GM18868 (cell line): ENCODE measurements at regions not wholly inside any gene's neighbourhood (a gene's known extent, or its start where the extent isn't known, plus 50 kb on each side); places are given as distances from the start of the nearest gene placed in this dataset.

Source experiments
- ATAC-seq: cut with Tn5 transposase; IDR thresholded peaks from one replicate; pipeline ENCODE4 v1.9.1; 2021; ENCODE audit warnings: mild to moderate bottlenecking, moderate library complexity; ENCODE audit not compliant: unreplicated experiment

DNA sequence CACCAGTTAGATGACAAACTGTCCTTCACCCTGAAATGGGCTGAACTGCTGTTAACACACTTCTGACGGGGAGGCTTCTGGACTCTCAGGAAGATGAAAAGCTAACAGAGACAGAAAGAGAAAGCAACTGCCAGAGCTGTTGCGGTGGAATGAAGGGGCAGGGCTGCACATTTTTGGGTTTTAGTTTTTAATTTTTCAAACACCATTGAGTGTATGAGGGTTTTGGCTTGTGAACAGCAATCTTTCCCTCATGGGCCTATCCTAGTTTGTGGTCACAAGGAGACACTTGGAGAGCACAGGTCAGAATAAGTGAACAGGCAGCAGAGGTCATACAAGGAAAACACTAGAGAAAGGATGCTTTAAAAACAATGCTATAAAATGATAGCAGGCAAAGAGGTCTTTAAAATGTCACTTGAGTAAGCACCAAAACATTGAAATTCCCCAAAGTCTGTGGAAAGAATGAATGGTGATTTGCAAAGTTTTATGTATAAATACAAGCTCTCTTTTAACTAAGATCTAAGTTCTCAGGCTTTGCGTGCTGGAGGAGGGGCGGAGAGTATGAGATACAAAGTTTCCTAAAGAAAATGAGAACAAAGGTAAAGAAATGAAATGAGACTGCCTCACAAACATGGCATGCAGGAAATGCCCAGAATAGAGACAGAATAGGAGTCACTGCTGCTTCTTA lies 101.4 kb upstream of the GLI3 start:
- ATAC-seq, result no peak

DNA sequence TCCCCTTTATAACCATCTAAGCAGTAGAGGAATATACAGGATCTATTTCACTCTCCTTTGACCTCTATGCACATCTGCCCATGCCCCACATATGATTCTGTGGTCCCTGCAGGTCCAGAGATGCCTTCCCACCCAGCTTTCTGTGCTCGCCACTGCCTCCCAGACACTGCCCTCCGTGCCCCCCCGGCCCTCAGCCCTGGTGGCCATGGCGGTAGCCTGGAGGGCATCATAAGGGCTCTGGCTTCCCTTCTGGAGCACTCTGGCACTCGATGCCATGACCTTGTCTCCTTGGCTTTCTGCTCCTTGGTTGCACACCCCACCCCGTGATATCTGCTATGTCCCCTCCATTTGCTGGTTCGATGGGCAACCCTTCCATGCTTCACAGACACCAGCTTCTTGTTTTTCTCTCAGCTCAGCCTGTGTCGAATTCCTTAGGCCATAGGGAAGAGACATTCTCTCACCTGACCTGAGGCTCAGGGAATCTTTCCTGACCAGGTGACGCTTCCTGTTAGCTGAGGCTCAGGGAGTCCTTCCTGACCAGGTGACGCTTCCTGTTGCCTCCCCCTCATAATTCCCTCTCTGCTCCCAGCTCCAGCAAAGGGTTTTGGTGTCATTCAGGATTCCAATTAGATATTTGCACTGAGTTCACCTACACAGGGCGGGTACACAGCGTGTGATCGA lies 100.4 kb upstream of the GLI3 start:
- ATAC-seq, result no peak

DNA sequence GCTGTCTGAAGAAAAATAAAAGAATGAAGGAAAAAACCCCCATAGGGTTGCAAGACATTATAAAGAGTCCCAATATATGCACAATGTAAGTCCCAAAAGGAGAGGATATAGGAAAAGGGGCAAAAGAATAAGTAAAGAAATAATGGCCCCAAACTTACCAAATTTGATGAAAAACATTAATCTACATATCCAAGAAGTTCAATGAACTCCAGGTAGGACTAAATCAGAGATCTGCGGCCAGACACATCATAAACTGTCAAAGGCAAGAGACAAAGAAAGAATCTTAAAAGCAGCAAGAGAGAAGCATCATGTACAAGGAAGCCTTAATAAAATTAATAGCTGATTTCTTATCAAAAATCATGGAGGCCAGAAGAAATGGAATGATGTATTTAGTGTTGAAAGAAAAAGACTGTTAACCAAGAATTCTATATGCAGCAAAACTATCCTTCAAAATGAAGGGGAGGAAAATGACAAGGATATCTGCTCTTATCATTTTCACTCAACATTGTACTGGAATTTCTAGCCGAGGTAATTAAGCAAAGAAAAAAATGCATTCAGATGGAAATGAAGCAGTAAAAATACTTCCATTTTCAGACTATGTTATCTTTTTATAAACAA lies 95.7 kb upstream of the GLI3 start:
- ATAC-seq, result no peak

DNA sequence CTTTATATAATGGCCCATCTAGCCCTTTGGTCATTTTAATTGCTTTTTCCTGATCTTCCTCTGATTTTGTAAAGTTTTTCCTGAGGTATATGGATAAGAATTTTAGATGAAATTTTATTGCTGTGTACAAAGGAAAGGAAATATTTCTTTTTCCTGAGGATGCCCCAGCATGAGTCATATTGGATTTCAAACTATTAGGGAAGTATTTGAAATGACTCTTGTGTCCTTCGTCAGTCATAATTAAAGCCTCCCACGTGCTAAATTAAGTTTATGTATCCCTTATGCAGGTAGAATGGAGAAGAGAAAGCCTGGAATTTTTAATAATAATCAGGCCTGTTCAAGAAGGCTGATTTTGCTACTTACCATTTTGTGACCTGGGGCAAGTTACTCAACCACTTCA lies 82.6 kb upstream of the GLI3 start:
- no peak for ATAC-seq

DNA sequence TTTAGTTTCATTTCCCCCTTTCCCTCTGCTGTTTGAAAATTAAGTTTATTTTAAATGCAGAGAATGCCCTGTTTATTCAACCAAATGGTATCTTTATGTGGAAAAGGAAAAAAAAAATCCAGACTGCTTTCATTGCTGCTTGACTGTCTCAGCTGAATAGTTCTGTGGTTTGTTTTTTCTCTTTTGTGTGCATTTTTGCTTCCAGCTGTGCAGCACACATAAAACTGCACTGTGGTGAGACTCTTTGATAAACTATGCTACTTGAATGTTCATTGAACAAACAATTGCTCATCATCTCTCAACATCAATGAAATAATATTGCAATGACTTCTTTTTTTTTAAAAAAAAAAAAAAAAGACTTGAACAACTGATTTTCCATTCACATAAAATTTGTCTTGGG lies 78.6 kb upstream of the GLI3 start:
- ATAC-seq, result no peak

DNA sequence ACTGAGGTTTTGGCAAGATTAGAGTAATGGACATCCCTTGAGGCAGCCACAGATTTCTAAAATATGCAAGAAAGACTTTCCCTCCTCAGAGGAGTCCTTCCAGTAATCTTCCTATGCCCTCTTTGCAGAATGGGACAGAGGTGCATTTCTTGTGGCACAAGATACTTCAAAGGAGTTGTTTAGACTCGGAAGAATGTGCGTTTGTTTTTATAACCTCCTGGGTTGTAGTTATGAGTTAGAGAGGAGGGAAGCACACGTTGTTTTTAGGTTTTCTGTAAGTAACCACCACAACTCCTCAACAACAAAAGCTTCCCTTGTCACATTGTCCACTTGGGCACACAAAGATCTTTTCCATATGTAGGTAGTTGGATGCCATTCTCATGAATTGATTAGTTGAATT lies 78.1 kb upstream of the GLI3 start:
- no peak for ATAC-seq

DNA sequence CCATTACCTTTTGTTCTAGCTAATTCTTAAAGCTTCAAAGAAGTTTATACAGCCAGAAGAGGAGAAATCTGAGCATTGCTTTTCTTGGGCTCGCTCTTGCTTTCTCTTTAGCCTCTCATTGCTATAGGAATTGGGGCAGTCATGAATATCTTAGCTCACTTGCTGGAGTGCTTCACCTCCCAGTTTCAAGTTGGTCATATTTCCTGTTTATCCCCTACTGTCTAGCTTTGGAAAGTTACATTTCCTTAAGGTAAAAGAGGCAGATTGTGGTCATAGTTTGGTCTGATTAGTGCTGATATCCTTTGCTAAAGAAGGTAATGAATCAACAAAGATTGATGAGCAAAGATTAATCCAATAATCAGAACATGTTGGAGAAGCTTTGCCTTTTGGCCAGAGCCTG lies 77.7 kb upstream of the GLI3 start:
- ATAC-seq, result no peak

DNA sequence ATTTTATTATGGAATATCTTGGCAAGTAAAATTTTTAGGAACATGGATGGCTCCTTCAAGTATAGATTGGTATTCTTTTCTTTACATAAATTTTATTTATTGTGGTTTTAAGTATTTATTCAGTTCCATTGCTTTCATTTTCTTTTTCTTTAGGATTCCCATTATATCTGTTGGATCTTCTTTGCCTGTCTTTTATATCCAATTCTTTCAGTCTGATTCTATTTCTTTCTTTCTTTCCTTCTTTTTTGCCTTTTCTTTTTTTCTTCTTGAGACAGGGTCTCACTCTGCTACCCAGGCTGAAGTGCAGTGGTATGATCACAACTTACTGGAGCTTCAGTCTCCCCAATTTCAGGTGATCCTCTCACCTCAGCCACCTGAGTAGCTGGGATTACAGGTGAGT lies 74.2 kb upstream of the GLI3 start:
- ATAC-seq, result no peak

DNA sequence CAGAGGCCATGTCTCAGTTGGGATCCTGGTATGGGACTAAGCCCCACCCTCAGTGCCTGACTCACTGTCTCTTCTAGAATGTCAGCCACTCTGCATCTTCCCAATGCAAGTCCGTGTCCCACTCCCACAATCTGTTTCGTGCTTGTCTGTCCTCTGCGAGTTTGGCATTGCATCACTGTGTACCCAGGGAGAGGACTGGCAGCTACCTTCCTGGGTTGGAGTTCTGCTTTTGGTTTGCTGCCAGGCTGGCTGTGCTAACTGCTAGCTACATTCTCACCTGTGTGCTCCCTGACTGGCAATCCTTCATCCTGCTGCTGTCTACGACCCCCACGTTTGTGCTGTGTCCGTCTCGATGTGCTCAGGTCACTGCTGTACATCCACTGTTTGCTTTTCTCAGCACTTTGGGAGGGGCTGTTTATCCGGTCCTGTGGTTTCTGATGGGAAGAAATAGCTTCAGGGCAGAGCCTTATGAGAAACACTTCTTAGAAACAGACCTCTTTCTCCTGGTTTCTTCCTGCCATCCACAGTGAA lies 56.0 kb upstream of the GLI3 start:
- no peak for ATAC-seq

DNA sequence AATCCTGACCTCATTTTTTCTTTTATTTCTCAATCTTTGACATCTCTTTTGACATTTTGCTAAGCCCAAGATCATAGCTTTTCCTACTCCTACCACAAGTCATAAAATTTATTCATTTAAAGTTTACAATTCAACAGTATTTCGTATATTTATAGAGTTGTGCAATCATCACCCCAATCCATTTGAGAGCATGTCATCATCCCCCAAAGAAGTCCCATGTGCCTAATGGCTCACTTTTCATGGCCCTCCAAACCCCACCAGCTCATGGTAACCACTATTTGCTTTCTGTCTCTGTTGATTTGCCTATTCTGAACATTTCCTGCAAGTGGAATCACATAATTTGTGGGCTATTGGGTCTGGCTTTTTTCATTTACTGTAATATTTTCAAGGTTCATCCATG lies 52.5 kb upstream of the GLI3 start:
- no peak for ATAC-seq
